ENCODE measurements at regions not wholly inside any gene's neighbourhood (a gene's known extent, or its start where the extent isn't known, plus 50 kb on each side); places are given as distances from the start of the nearest gene placed in this dataset.

- no peaks in the 10 kb centered on the region for H3K79me2 ChIP-seq (ENCODE audit: insufficient read depth)
- CTCF ChIA-PET = interaction anchor here (1.0 to 1.4 kb wide), 3 partner anchors 10 to 20 kb away, joined by 3 to 4 read pairs (median 4); no protein-coding TSS in a partner anchor
- no peaks in the 10 kb centered on the region for H4K20me1 ChIP-seq (ENCODE audit: insufficient read depth)
- no peak overlapping the region for H3K27ac ChIP-seq (ENCODE audit: low read depth in 2 of 2, low read length in 1 of 2)
- no peaks in the 10 kb centered on the region for H3K27me3 ChIP-seq (ENCODE audit: insufficient read depth)
- no peaks in the 10 kb centered on the region for H3K9me3 ChIP-seq
- no peak for DNase-seq
- no peak overlapping the region for H3K9ac ChIP-seq
- POLR2A ChIA-PET = no interaction called here
- no peak overlapping the region for H2AFZ ChIP-seq (ENCODE audit: low read depth)
- 84% methylated on average over 3 of the region's 3 CpGs for WGBS (ENCODE audit: low lambda C conversion rate)
- H3K4me2 ChIP-seq = no peak overlapping the region
- H3K4me1 ChIP-seq (ENCODE audit: control insufficient read depth in 1 of 2, insufficient read depth in 2 of 2, low read depth in 1 of 2, low read length in 1 of 2) = peaks cover 0 to 8% of the 10 kb centered on the region in 2 experiments; a peak in 2 of 4 replicates
- no peak for TF ChIP-seq RAD21 (IDR thresholded peaks at IDR 0.05; ENCODE audit: low read length)
- no peak for TF ChIP-seq NFIC (IDR thresholded peaks at IDR 0.05; ENCODE audit: borderline replicate concordance)
- TF ChIP-seq CTCF (IDR thresholded peaks at IDR 0.05) = no peak
- no peak for TF ChIP-seq SMC3 (IDR thresholded peaks at IDR 0.05; ENCODE audit: low read depth, low read length)
- TF ChIP-seq RXRA (IDR thresholded peaks at IDR 0.05; ENCODE audit: borderline replicate concordance, low read depth) = no peak
- H3F3A ChIP-seq (replicated peaks; ENCODE audit: insufficient read depth) = no peaks in the 10 kb centered on the region
- H3K9me2 ChIP-seq = no peaks in the 10 kb centered on the region
- H3K36me3 ChIP-seq (replicated peaks in 1 of 2; ENCODE audit: control insufficient read depth in 1 of 2, insufficient read depth in 2 of 2, low read length in 1 of 2) = no peaks in the 10 kb centered on the region
- H3K4me3 ChIP-seq (ENCODE audit: low read depth in 2 of 2, low read length in 1 of 2) = no peak overlapping the region
These were observed 416.9 kb downstream of the TUSC7 start for GRCh38 chr3:117126460-117126859.

- DNase-seq = no peak
- peaks cover 0 to 7% of the 10 kb centered on the region in 2 experiments; a peak in 2 of 4 replicates for H3K4me1 ChIP-seq (ENCODE audit: control insufficient read depth in 1 of 2, insufficient read depth in 2 of 2, low read depth in 1 of 2, low read length in 1 of 2)
- no peaks in the 10 kb centered on the region for H3K9me3 ChIP-seq
- H3K4me2 ChIP-seq = no peak overlapping the region
- POLR2A ChIA-PET = no interaction called here
- no peaks in the 10 kb centered on the region for H4K20me1 ChIP-seq (ENCODE audit: insufficient read depth)
- WGBS (ENCODE audit: low lambda C conversion rate) = 86% methylated on average over 5 of the region's 5 CpGs
- H3K36me3 ChIP-seq (replicated peaks in 1 of 2; ENCODE audit: control insufficient read depth in 1 of 2, insufficient read depth in 2 of 2, low read length in 1 of 2) = no peaks in the 10 kb centered on the region
- no peaks in the 10 kb centered on the region for H3K9me2 ChIP-seq
- H3K27me3 ChIP-seq (ENCODE audit: insufficient read depth) = no peaks in the 10 kb centered on the region
- TF ChIP-seq JUND (IDR thresholded peaks at IDR 0.05) (no peak), FOXJ3 (CRISPR knock-in tag; IDR thresholded peaks at IDR 0.05) (no peak), SIN3A (IDR thresholded peaks at IDR 0.05; ENCODE audit: borderline replicate concordance, low read depth, low read length) (no peak), MEF2A (IDR thresholded peaks at IDR 0.05; ENCODE audit: borderline replicate concordance, low read depth) (no peak), RXRA (IDR thresholded peaks at IDR 0.05; ENCODE audit: borderline replicate concordance, low read depth) (no peak), RAD21 (IDR thresholded peaks at IDR 0.05; ENCODE audit: low read length) (no peak), RFX5 (IDR thresholded peaks at IDR 0.05; ENCODE audit: low read length) (no peak), TEAD4 (IDR thresholded peaks at IDR 0.05; ENCODE audit: borderline replicate concordance, insufficient read depth) (no peak), ZBTB33 (IDR thresholded peaks at IDR 0.05; ENCODE audit: borderline replicate concordance, low read depth) (no peak), FOSL2 (IDR thresholded peaks at IDR 0.05; ENCODE audit: borderline replicate concordance, low read depth) (no peak), RCOR1 (IDR thresholded peaks at IDR 0.05; ENCODE audit: low read length) (no peak)
- TF ChIP-seq, protein P1, sequence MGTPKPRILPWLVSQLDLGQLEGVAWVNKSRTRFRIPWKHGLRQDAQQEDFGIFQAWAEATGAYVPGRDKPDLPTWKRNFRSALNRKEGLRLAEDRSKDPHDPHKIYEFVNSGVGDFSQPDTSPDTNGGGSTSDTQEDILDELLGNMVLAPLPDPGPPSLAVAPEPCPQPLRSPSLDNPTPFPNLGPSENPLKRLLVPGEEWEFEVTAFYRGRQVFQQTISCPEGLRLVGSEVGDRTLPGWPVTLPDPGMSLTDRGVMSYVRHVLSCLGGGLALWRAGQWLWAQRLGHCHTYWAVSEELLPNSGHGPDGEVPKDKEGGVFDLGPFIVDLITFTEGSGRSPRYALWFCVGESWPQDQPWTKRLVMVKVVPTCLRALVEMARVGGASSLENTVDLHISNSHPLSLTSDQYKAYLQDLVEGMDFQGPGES (IDR thresholded peaks at IDR 0.05; ENCODE audit: low read depth, low read length) = no peak
- TF ChIP-seq, protein P2, sequence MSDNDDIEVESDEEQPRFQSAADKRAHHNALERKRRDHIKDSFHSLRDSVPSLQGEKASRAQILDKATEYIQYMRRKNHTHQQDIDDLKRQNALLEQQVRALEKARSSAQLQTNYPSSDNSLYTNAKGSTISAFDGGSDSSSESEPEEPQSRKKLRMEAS (IDR thresholded peaks at IDR 0.05; ENCODE audit: low read depth) = no peak
- no peak overlapping the region for H3K27ac ChIP-seq (ENCODE audit: low read depth in 2 of 2, low read length in 1 of 2)
- no peaks in the 10 kb centered on the region for H3K79me2 ChIP-seq (ENCODE audit: insufficient read depth)
- H3K9ac ChIP-seq = no peak overlapping the region
- no peaks in the 10 kb centered on the region for H3F3A ChIP-seq (replicated peaks; ENCODE audit: insufficient read depth)
- CTCF ChIA-PET = interaction anchor here (1.0 to 1.4 kb wide), 3 partner anchors 9 to 21 kb away, joined by 3 to 4 read pairs (median 4); no protein-coding TSS in a partner anchor
- no peak overlapping the region for H2AFZ ChIP-seq (ENCODE audit: low read depth)
- no peak overlapping the region for H3K4me3 ChIP-seq (ENCODE audit: low read depth in 2 of 2, low read length in 1 of 2)
These were observed 417.5 kb downstream of the TUSC7 start for GRCh38 chr3:117126946-117127546.
